ENCODE measurements at regions not wholly inside any gene's neighbourhood (a gene's known extent, or its start where the extent isn't known, plus 50 kb on each side); places are given as distances from the start of the nearest gene placed in this dataset.
A peak's percentile ranks its signal among the peaks of the same experiment; 100 is the strongest.

GRCh38 chrX:65921363-65921762 is 118.5 kb downstream of the VSIG4 start:
- H3K4me2 ChIP-seq (ENCODE audit: insufficient read depth, low read length, poor library complexity, severe bottlenecking): no peak overlapping the region
- H3K79me1 ChIP-seq (ENCODE audit: low read depth, low read length): no peaks in the 10 kb centered on the region
- no peak overlapping the region for H3K4me3 ChIP-seq (ENCODE audit: low read length in 2 of 2)
- no peak for DNase-seq (ENCODE audit: low spot score)
- no CpG with 5 or more reads among the region's 2 CpGs for WGBS, 2 donors (ENCODE audit: extremely low coverage in 2 of 2, insufficient read length in 2 of 2, insufficient replicate concordance in 1 of 2)
- H3K9ac ChIP-seq (ENCODE audit: low read depth, low read length, poor library complexity): no peak overlapping the region
- H2AFZ ChIP-seq (ENCODE audit: low read length): no peak overlapping the region
- H3K4ac ChIP-seq (ENCODE audit: low read length): no peak overlapping the region
- no peaks in the 10 kb centered on the region for H3K36me3 ChIP-seq (replicated peaks in 1 of 2; ENCODE audit: control insufficient read depth in 2 of 2, insufficient read depth in 2 of 2, low read length in 2 of 2)
- H3K18ac ChIP-seq (ENCODE audit: low read length): no peak overlapping the region
- no peak overlapping the region for H2BK120ac ChIP-seq (ENCODE audit: low read depth, low read length)
- peaks cover 0 to 2% of the 10 kb centered on the region in 2 donors for H3K4me1 ChIP-seq (ENCODE audit: control insufficient read depth in 2 of 2, insufficient read depth in 1 of 2, low read depth in 1 of 2, low read length in 2 of 2)
- H3K23ac ChIP-seq (ENCODE audit: low read depth, low read length, poor library complexity): no peak overlapping the region
- H3K27me3 ChIP-seq (ENCODE audit: control insufficient read depth in 3 of 3, insufficient read depth in 3 of 3, low read depth in 1 of 3, low read length in 3 of 3): no peaks in the 10 kb centered on the region
- H2BK12ac ChIP-seq (ENCODE audit: low read length): no peak overlapping the region
- no peak overlapping the region for H2BK15ac ChIP-seq (ENCODE audit: low read length)
- no peak overlapping the region for H3K27ac ChIP-seq (replicated peaks; ENCODE audit: low read length)
- no peaks in the 10 kb centered on the region for H3K9me3 ChIP-seq (replicated peaks in 1 of 2; ENCODE audit: control insufficient read depth in 2 of 2, insufficient read depth in 1 of 2, low read depth in 1 of 2, low read length in 2 of 2)
- H4K8ac ChIP-seq (ENCODE audit: low read depth, low read length): no peak overlapping the region
- H4K91ac ChIP-seq (ENCODE audit: low read depth, low read length, poor library complexity): no peak overlapping the region
- H2AK5ac ChIP-seq (ENCODE audit: low read depth, low read length): no peak overlapping the region
- no peak overlapping the region for H2BK5ac ChIP-seq (ENCODE audit: low read length)
- H3K14ac ChIP-seq (ENCODE audit: low read length): no peak overlapping the region

- Histone ChIP-seq H3K9me3 (replicated peaks in 1 of 2; ENCODE audit: control insufficient read depth in 2 of 2, insufficient read depth in 1 of 2, low read depth in 1 of 2, low read length in 2 of 2) (no peaks in the 10 kb centered on the region), H3K9ac (ENCODE audit: low read depth, low read length, poor library complexity) (no peak overlapping the region), H3K4ac (ENCODE audit: low read length) (no peak overlapping the region), H3K18ac (ENCODE audit: low read length) (no peak overlapping the region), H2BK15ac (ENCODE audit: low read length) (no peak overlapping the region), H2AFZ (ENCODE audit: low read length) (peak overlapping the region; percentile 44), H3K23ac (ENCODE audit: low read depth, low read length, poor library complexity) (no peak overlapping the region), H4K91ac (ENCODE audit: low read depth, low read length, poor library complexity) (no peak overlapping the region), H2BK120ac (ENCODE audit: low read depth, low read length) (no peak overlapping the region), H3K36me3 (replicated peaks in 1 of 2; ENCODE audit: control insufficient read depth in 2 of 2, insufficient read depth in 2 of 2, low read length in 2 of 2) (no peaks in the 10 kb centered on the region), H4K8ac (ENCODE audit: low read depth, low read length) (no peak overlapping the region), H3K27me3 (ENCODE audit: control insufficient read depth in 3 of 3, insufficient read depth in 3 of 3, low read depth in 1 of 3, low read length in 3 of 3) (no peaks in the 10 kb centered on the region), H3K27ac (replicated peaks; ENCODE audit: low read length) (no peak overlapping the region), H2BK12ac (ENCODE audit: low read length) (no peak overlapping the region), H3K14ac (ENCODE audit: low read length) (no peak overlapping the region), H3K4me2 (ENCODE audit: insufficient read depth, low read length, poor library complexity, severe bottlenecking) (no peak overlapping the region), H2AK5ac (ENCODE audit: low read depth, low read length) (no peak overlapping the region), H2BK5ac (ENCODE audit: low read length) (no peak overlapping the region), H3K79me1 (ENCODE audit: low read depth, low read length) (no peaks in the 10 kb centered on the region), H3K4me1 (ENCODE audit: control insufficient read depth in 2 of 2, insufficient read depth in 1 of 2, low read depth in 1 of 2, low read length in 2 of 2) (peaks cover 0 to 2% of the 10 kb centered on the region in 2 donors), H3K4me3 (ENCODE audit: low read length in 2 of 2) (no peak overlapping the region)
- DNase-seq (ENCODE audit: low spot score): no peak
- WGBS, 2 donors (ENCODE audit: extremely low coverage in 2 of 2, insufficient read length in 2 of 2, insufficient replicate concordance in 1 of 2): no CpG with 5 or more reads among the region's 1 CpG
These were observed 119.3 kb downstream of the VSIG4 start for GRCh38 chrX:65920620-65921019.

- H3K79me1 ChIP-seq (ENCODE audit: low read depth, low read length): no peaks in the 10 kb centered on the region
- H2AFZ ChIP-seq (ENCODE audit: low read length): no peak overlapping the region
- no peak overlapping the region for H3K18ac ChIP-seq (ENCODE audit: low read length)
- no peak overlapping the region for H3K14ac ChIP-seq (ENCODE audit: low read length)
- H3K23ac ChIP-seq (ENCODE audit: low read depth, low read length, poor library complexity): no peak overlapping the region
- no peak overlapping the region for H2BK15ac ChIP-seq (ENCODE audit: low read length)
- H2BK120ac ChIP-seq (ENCODE audit: low read depth, low read length): no peak overlapping the region
- no peak for DNase-seq (ENCODE audit: low spot score)
- H2BK12ac ChIP-seq (ENCODE audit: low read length): no peak overlapping the region
- no peaks in the 10 kb centered on the region for H3K36me3 ChIP-seq (replicated peaks in 1 of 2; ENCODE audit: control insufficient read depth in 2 of 2, insufficient read depth in 2 of 2, low read length in 2 of 2)
- no CpG with 5 or more reads among the region's 3 CpGs for WGBS, 2 donors (ENCODE audit: extremely low coverage in 2 of 2, insufficient read length in 2 of 2, insufficient replicate concordance in 1 of 2)
- H2BK5ac ChIP-seq (ENCODE audit: low read length): no peak overlapping the region
- no peak overlapping the region for H2AK5ac ChIP-seq (ENCODE audit: low read depth, low read length)
- no peak overlapping the region for H3K4me3 ChIP-seq (ENCODE audit: low read length in 2 of 2)
- no peak overlapping the region for H3K27ac ChIP-seq (replicated peaks; ENCODE audit: low read length)
- H4K8ac ChIP-seq (ENCODE audit: low read depth, low read length): no peak overlapping the region
- no peak overlapping the region for H3K9ac ChIP-seq (ENCODE audit: low read depth, low read length, poor library complexity)
- H3K4ac ChIP-seq (ENCODE audit: low read length): no peak overlapping the region
- no peaks in the 10 kb centered on the region for H3K4me1 ChIP-seq (ENCODE audit: control insufficient read depth in 2 of 2, insufficient read depth in 1 of 2, low read depth in 1 of 2, low read length in 2 of 2)
- H3K9me3 ChIP-seq (replicated peaks in 1 of 2; ENCODE audit: control insufficient read depth in 2 of 2, insufficient read depth in 1 of 2, low read depth in 1 of 2, low read length in 2 of 2): no peaks in the 10 kb centered on the region
- no peak overlapping the region for H3K4me2 ChIP-seq (ENCODE audit: insufficient read depth, low read length, poor library complexity, severe bottlenecking)
- peaks cover 0 to 4% (median 0%) of the 10 kb centered on the region in 3 experiments for H3K27me3 ChIP-seq (ENCODE audit: control insufficient read depth in 3 of 3, insufficient read depth in 3 of 3, low read depth in 1 of 3, low read length in 3 of 3)
- no peak overlapping the region for H4K91ac ChIP-seq (ENCODE audit: low read depth, low read length, poor library complexity)
These were observed 129.0 kb downstream of the VSIG4 start for GRCh38 chrX:65910899-65911298.

GRCh38 chrX:65903750-65904149 is 136.1 kb downstream of the VSIG4 start:
- Histone ChIP-seq H3K36me3 (replicated peaks in 1 of 2; ENCODE audit: control insufficient read depth in 2 of 2, insufficient read depth in 2 of 2, low read length in 2 of 2) (no peaks in the 10 kb centered on the region), H3K18ac (ENCODE audit: low read length) (no peak overlapping the region), H3K27ac (replicated peaks; ENCODE audit: low read length) (no peak overlapping the region), H2AFZ (ENCODE audit: low read length) (no peak overlapping the region), H3K4me3 (ENCODE audit: low read length in 2 of 2) (no peak overlapping the region), H3K79me1 (ENCODE audit: low read depth, low read length) (no peaks in the 10 kb centered on the region), H4K91ac (ENCODE audit: low read depth, low read length, poor library complexity) (no peak overlapping the region), H3K9me3 (replicated peaks in 1 of 2; ENCODE audit: control insufficient read depth in 2 of 2, insufficient read depth in 1 of 2, low read depth in 1 of 2, low read length in 2 of 2) (no peaks in the 10 kb centered on the region), H3K9ac (ENCODE audit: low read depth, low read length, poor library complexity) (no peak overlapping the region), H3K4me1 (ENCODE audit: control insufficient read depth in 2 of 2, insufficient read depth in 1 of 2, low read depth in 1 of 2, low read length in 2 of 2) (no peaks in the 10 kb centered on the region), H3K14ac (ENCODE audit: low read length) (no peak overlapping the region), H3K27me3 (ENCODE audit: control insufficient read depth in 3 of 3, insufficient read depth in 3 of 3, low read depth in 1 of 3, low read length in 3 of 3) (peaks cover 0 to 4% (median 0%) of the 10 kb centered on the region in 3 experiments), H2AK5ac (ENCODE audit: low read depth, low read length) (no peak overlapping the region), H3K4me2 (ENCODE audit: insufficient read depth, low read length, poor library complexity, severe bottlenecking) (no peak overlapping the region), H2BK120ac (ENCODE audit: low read depth, low read length) (no peak overlapping the region), H3K23ac (ENCODE audit: low read depth, low read length, poor library complexity) (no peak overlapping the region), H2BK12ac (ENCODE audit: low read length) (no peak overlapping the region), H2BK15ac (ENCODE audit: low read length) (no peak overlapping the region), H3K4ac (ENCODE audit: low read length) (no peak overlapping the region), H2BK5ac (ENCODE audit: low read length) (no peak overlapping the region), H4K8ac (ENCODE audit: low read depth, low read length) (no peak overlapping the region)
- DNase-seq (ENCODE audit: low spot score): no peak
- WGBS, 2 donors (ENCODE audit: extremely low coverage in 2 of 2, insufficient read length in 2 of 2, insufficient replicate concordance in 1 of 2): no CpG with 5 or more reads among the region's 1 CpG
